COLO829 (cell line): ENCODE measurements at regions not wholly inside any gene's neighbourhood (a gene's known extent, or its start where the extent isn't known, plus 50 kb on each side); places are given as distances from the start of the nearest gene placed in this dataset.

Experiments used
- DNase-seq: peaks from one replicate; pipeline ENCODE4 v3.0.0; 2012; ENCODE audit warnings: low spot score

GRCh38 chr5:2166306-2166978, 283.7 kb upstream of the IRX4 start:
- no peak for DNase-seq

- no peak for DNase-seq
Measured at GRCh38 chr5:2165615-2166305, 283.0 kb upstream of the IRX4 start.

- DNase-seq, result no peak
Measured at GRCh38 chr5:2165203-2165602, 282.5 kb upstream of the IRX4 start.

GRCh38 chr5:2164586-2164985, 281.9 kb upstream of the IRX4 start:
- DNase-seq, result no peak

GRCh38 chr5:2163940-2164490, 281.3 kb upstream of the IRX4 start:
- no peak for DNase-seq

GRCh38 chr5:2163060-2163856, 280.5 kb upstream of the IRX4 start:
- no peak for DNase-seq

- DNase-seq, result no peak
Measured at GRCh38 chr5:2160811-2161210, 278.1 kb upstream of the IRX4 start.

- no peak for DNase-seq
Measured at GRCh38 chr5:2158767-2159166, 276.0 kb upstream of the IRX4 start.

- DNase-seq, result no peak
Measured at GRCh38 chr5:2158109-2158508, 275.4 kb upstream of the IRX4 start.

- DNase-seq, result no peak
Measured at GRCh38 chr5:2157372-2157771, 274.6 kb upstream of the IRX4 start.

GRCh38 chr5:2156358-2157059, 273.8 kb upstream of the IRX4 start:
- no peak for DNase-seq

GRCh38 chr5:2155556-2155955, 272.8 kb upstream of the IRX4 start:
- no peak for DNase-seq

GRCh38 chr5:2153802-2154201, 271.1 kb upstream of the IRX4 start:
- no peak for DNase-seq

- no peak for DNase-seq
Measured at GRCh38 chr5:2153350-2153749, 270.6 kb upstream of the IRX4 start.

- DNase-seq, result peak; percentile 26
Measured at GRCh38 chr5:2151301-2151888, 268.7 kb upstream of the IRX4 start.

- DNase-seq, result no peak
Measured at GRCh38 chr5:2149195-2149539, 266.4 kb upstream of the IRX4 start.

GRCh38 chr5:2148312-2149194, 265.8 kb upstream of the IRX4 start:
- DNase-seq, result no peak

GRCh38 chr5:2147504-2148311, 265.0 kb upstream of the IRX4 start:
- DNase-seq, result no peak

GRCh38 chr5:2143646-2144353, 261.1 kb upstream of the IRX4 start:
- DNase-seq, result no peak
